ENCODE measurements at regions not wholly inside any gene's neighbourhood (a gene's known extent, or its start where the extent isn't known, plus 50 kb on each side); places are given as distances from the start of the nearest gene placed in this dataset.

DNA sequence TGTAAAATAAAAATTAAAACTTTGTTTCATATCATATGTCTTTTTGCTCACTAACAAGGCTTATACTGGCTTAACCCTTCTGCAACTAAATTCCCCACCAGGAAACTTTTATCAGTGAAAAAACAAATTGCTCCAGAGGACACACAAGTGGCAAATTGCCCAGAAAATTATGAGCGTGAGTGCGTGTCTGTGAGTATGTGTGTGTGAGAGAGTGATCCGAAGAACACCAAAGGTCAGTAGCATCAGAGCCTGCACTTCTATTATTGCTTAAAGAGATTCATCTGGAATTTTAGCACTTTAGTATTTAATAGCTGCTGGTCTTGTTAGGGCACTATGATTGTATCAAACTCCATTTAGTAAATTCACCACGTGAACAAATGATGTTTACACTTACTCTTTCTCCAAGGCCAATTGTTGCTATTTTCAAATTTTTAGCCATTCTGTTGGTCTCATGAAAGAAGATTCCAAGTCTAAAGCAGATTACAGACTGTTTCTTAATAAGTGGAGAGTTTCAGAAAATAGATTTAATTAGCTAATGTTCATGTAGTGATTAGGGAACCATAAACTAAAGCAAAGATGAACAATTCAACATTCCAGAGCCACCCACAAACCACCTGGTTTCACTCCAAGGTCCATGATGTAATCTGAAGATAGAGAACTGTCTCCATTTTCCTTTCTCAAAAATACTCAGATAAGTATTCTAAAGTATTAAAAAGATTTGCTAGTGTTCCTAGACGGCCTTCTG is 91.1 kb upstream of the IL12A start:
- TF ChIP-seq POLR2A (IDR thresholded peaks at IDR 0.05; ENCODE audit: low read depth, low read length) (no peak), POLR2AphosphoS5 (IDR thresholded peaks at IDR 0.05; ENCODE audit: low read depth, low read length) (no peak), TAF1 (IDR thresholded peaks at IDR 0.05; ENCODE audit: borderline replicate concordance, low read depth, low read length) (no peak)

Data from GM12892 (cell line).